ENCODE measurements at regions not wholly inside any gene's neighbourhood (a gene's known extent, or its start where the extent isn't known, plus 50 kb on each side); places are given as distances from the start of the nearest gene placed in this dataset.

DNA sequence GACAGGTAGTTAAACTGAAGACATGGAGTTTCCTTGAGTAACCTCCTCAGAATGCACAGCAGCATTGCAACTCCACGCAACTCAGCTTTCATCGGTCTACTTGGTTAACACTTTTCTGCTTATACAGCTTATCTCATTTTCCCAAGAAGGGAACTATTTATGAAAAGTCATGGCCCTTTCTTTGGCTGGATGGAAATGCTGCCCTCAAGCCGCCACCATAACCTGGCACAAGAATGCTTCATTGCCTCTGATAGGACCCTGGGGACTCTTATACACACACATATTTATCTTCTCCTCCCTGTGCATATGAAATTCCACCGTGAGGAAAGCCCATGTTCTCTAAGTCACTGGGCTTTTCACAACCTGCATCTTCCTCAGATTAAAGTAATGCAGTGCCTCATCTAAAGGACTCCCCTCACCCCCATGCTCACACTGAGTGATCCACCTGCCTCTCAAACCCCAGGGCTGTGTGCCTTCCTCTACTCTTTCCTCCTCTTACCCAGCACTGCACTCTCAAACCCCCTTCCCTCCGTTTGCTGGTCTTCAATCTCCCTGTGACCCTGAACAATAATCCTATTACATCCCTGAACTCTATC is 192.0 kb upstream of the HNRNPA3 start:
- CTCF ChIA-PET, result no interaction called here
- H3K4me1 Mint-ChIP-seq (ENCODE audit: low read depth, unreplicated experiment), result no peaks in the 10 kb centered on the region
- no peaks in the 10 kb centered on the region for H3K36me3 Mint-ChIP-seq (ENCODE audit: insufficient read depth, unreplicated experiment)
- TF ChIP-seq, protein P1, sequence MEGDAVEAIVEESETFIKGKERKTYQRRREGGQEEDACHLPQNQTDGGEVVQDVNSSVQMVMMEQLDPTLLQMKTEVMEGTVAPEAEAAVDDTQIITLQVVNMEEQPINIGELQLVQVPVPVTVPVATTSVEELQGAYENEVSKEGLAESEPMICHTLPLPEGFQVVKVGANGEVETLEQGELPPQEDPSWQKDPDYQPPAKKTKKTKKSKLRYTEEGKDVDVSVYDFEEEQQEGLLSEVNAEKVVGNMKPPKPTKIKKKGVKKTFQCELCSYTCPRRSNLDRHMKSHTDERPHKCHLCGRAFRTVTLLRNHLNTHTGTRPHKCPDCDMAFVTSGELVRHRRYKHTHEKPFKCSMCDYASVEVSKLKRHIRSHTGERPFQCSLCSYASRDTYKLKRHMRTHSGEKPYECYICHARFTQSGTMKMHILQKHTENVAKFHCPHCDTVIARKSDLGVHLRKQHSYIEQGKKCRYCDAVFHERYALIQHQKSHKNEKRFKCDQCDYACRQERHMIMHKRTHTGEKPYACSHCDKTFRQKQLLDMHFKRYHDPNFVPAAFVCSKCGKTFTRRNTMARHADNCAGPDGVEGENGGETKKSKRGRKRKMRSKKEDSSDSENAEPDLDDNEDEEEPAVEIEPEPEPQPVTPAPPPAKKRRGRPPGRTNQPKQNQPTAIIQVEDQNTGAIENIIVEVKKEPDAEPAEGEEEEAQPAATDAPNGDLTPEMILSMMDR (IDR thresholded peaks at IDR 0.05; ENCODE audit: unreplicated experiment), result no peak
- H3K27me3 Mint-ChIP-seq (ENCODE audit: unreplicated experiment), result peaks cover 91% of the 10 kb centered on the region
- intact Hi-C loops (cut with micrococcal nuclease; ENCODE audit: unreplicated experiment), result no loop called here
- BruUV-seq (replicated peaks), result no TSS peak
- no peak overlapping the region for H3K27ac Mint-ChIP-seq (ENCODE audit: unreplicated experiment)
- no peaks in the 10 kb centered on the region for H3K9me3 Mint-ChIP-seq (ENCODE audit: low read depth, unreplicated experiment)
- no peak for DNase-seq
- H3K4me3 Mint-ChIP-seq (ENCODE audit: low read depth, unreplicated experiment), result no peak overlapping the region

GRCh38 chr2:177021706-177022343 is 190.8 kb upstream of the HNRNPA3 start:
- Mint-ChIP-seq H3K27me3 (ENCODE audit: unreplicated experiment) (peaks cover 91% of the 10 kb centered on the region), H3K36me3 (ENCODE audit: insufficient read depth, unreplicated experiment) (no peaks in the 10 kb centered on the region), H3K9me3 (ENCODE audit: low read depth, unreplicated experiment) (no peaks in the 10 kb centered on the region), H3K4me1 (ENCODE audit: low read depth, unreplicated experiment) (no peaks in the 10 kb centered on the region), H3K4me3 (ENCODE audit: low read depth, unreplicated experiment) (no peak overlapping the region), H3K27ac (ENCODE audit: unreplicated experiment) (no peak overlapping the region)
- no TSS peak for BruUV-seq (replicated peaks)
- TF ChIP-seq, protein P1 (IDR thresholded peaks at IDR 0.05; ENCODE audit: unreplicated experiment), result no peak
- intact Hi-C loops (cut with micrococcal nuclease; ENCODE audit: unreplicated experiment), result no loop called here
- DNase-seq, result no peak
- CTCF ChIA-PET, result no interaction called here

DNA sequence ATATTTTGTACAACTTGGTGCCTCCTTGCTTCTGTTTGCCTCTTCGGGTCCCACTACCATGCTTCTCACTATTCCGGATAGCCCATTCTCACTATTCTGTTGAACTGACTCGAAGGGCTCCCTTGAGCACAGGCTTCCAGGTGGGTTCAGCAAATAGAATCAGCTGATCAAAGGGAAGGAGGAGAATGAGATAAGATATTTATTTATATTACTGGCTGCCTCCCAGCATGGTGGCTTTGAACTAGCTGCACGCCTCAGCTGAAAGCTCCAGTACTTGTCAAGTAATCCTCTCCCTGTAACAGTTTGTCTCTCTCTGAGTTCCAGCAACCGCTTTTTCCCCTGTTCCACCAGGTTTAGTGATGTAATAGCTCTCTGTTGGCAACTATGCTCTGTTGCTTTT is 187.8 kb upstream of the HNRNPA3 start:
- H3K36me3 Mint-ChIP-seq (ENCODE audit: insufficient read depth, unreplicated experiment), result no peaks in the 10 kb centered on the region
- no peak for DNase-seq
- no peaks in the 10 kb centered on the region for H3K9me3 Mint-ChIP-seq (ENCODE audit: low read depth, unreplicated experiment)
- H3K4me1 Mint-ChIP-seq (ENCODE audit: low read depth, unreplicated experiment), result no peaks in the 10 kb centered on the region
- no peak overlapping the region for H3K27ac Mint-ChIP-seq (ENCODE audit: unreplicated experiment)
- BruUV-seq (replicated peaks), result no TSS peak
- intact Hi-C loops (cut with micrococcal nuclease; ENCODE audit: unreplicated experiment), result loop anchor here (5.0 kb wide), 1 partner anchor 123 kb away; no protein-coding TSS in a partner anchor
- CTCF ChIA-PET, result no interaction called here
- peaks cover 77% of the 10 kb centered on the region for H3K27me3 Mint-ChIP-seq (ENCODE audit: unreplicated experiment)
- no peak overlapping the region for H3K4me3 Mint-ChIP-seq (ENCODE audit: low read depth, unreplicated experiment)
- TF ChIP-seq, protein P1 (IDR thresholded peaks at IDR 0.05; ENCODE audit: unreplicated experiment), result no peak

DNA sequence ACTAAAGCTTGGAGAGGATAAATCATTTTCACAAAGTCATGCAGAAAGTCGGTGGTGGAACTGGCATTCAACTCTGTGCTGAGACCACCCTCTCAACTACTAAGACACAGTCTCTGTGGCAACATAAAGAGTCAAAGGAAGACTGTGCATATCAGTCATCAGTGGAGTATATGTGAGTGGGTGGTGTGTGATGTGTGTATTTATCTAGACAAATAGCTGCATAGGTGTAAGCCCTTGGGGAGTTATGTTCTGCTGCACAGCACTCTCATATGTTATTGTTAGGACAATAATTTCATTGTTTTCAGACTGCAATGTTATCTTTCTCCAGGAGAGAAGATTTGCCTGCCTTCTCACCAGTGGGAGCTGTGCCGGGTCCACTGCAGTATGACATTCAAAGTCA is 186.3 kb upstream of the HNRNPA3 start:
- intact Hi-C loops (cut with micrococcal nuclease; ENCODE audit: unreplicated experiment), result loop anchor here (5.0 kb wide), 1 partner anchor 121 kb away; no protein-coding TSS in a partner anchor

More for the DNA sequence above, 186.3 kb upstream of the HNRNPA3 start:
- H3K27ac Mint-ChIP-seq (ENCODE audit: unreplicated experiment), result no peak overlapping the region
- no peaks in the 10 kb centered on the region for H3K9me3 Mint-ChIP-seq (ENCODE audit: low read depth, unreplicated experiment)
- no peaks in the 10 kb centered on the region for H3K36me3 Mint-ChIP-seq (ENCODE audit: insufficient read depth, unreplicated experiment)
- no peak overlapping the region for H3K4me3 Mint-ChIP-seq (ENCODE audit: low read depth, unreplicated experiment)
- TF ChIP-seq, protein P1 (IDR thresholded peaks at IDR 0.05; ENCODE audit: unreplicated experiment), result no peak
- DNase-seq, result no peak
- no peaks in the 10 kb centered on the region for H3K4me1 Mint-ChIP-seq (ENCODE audit: low read depth, unreplicated experiment)
- H3K27me3 Mint-ChIP-seq (ENCODE audit: unreplicated experiment), result peaks cover 75% of the 10 kb centered on the region
- no TSS peak for BruUV-seq (replicated peaks)
- CTCF ChIA-PET, result no interaction called here

Data from Calu3 (cell line).